ENCODE measurements at regions not wholly inside any gene's neighbourhood (a gene's known extent, or its start where the extent isn't known, plus 50 kb on each side); places are given as distances from the start of the nearest gene placed in this dataset.
"Not testable (repeated sequence)": the region's sequence is repeated elsewhere in the genome, so short reads cannot be mapped to it uniquely, and the experiment has no call there.

DNA sequence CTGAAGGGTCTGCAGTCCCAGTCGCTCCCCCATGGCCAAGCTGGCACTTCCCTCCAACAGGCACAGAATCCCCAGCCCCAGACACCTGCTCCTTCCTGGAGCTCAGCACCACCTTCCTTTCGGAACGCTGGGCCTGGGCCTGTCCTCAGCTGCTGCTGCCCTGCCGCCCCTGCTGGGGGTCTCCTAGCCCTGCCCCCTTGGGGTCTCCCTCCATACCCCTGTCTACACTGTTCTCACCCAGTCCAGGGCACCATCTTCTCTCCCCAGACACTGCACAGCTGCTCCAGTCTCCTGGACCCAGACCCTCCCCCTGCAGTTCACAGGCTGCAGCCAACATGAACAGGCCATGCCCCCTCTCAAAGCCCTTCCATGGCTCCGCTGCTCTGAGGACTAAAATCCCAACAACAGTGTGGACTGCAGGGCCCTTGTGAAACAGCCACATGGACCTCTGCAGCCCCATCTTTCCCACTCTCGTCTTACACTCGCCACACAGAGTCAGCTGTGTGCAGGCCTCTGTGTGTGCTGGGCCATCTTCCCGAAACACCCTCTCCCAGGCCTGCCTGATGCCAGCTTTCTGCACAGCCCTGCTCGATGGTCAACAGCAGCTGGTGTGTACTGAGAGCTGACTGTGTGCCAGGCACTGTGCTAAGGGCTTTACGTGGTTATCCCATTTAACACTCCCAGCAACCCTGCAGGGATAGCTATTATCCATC lies 361.3 kb downstream of the MATN1 start:
- DNase-seq (ENCODE audit: low read depth, low spot score): not testable (repeated sequence)

DNA sequence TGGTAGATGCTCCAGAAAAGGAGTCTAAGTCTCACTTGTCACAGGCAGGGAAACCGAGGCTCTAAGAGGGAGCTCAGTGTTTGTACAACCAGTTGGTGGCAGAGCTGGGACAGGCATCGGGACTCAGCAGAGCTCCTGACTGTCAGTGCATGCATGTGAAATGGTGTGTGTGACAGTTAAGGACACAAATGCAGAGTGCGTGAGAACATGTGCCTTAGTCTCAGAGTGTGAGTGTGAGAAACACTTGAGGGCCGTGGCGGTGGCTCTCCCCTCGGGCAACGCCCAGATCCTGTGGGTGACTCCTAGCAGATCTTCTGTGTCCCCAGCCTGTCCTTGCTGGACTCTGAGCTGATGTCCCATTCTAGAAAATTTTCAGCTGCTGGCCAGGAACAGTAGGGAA lies 362.6 kb downstream of the MATN1 start:
- DNase-seq (ENCODE audit: low read depth, low spot score): no peak

DNA sequence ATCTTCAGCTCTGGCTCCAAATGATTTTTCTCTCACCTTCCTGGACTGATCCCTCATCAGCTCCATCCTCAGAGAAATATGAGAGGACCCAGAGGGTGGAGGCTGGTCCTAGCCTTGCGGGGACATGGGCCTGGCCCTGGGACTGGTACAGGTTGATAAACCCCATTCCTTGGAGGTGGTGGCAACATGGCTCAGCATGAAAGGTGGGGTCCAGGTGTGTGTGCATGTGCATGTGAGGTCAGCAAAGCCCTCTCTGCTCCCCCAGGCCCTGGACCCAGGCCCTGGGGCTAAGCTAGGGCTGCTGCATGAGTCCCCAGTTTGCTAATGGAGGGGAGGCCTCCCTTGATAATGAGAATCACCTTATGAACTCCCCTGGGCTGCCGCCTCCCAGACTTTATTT lies 363.1 kb downstream of the MATN1 start:
- no peak for DNase-seq (ENCODE audit: low read depth, low spot score)

DNA sequence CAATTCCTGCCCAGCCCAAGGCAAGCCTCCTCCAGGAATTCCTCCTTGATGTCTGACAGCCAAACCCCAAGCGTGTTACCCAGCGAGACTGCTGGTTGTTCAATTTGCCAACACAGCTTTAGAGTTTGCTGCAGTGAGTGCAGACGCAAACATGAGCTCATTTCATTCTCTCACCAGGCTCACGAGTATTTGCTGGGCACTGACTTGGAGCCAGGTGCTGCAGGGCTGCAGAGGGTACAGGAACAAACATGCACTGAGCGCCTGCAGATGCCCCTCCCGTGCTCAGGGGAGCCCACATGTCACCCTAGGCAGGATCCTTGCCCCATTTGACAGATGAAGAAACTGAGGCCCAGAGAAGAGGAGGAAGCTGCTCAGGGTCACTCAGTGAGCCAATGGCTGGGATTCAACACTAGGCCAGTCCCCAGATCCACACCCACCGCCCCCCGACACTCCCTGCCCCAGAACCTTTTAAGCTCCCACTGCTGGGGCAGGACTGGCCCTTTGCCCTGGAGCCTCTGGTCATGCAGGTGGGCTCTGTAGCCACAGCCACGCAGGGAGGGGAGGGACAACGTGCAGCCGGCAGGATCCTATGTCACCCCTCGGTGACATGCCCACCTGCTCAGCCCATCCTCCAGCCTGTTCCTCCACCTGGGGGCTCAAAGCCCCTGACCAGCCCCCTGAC lies 363.7 kb downstream of the MATN1 start:
- no peak for DNase-seq (ENCODE audit: low read depth, low spot score)

DNA sequence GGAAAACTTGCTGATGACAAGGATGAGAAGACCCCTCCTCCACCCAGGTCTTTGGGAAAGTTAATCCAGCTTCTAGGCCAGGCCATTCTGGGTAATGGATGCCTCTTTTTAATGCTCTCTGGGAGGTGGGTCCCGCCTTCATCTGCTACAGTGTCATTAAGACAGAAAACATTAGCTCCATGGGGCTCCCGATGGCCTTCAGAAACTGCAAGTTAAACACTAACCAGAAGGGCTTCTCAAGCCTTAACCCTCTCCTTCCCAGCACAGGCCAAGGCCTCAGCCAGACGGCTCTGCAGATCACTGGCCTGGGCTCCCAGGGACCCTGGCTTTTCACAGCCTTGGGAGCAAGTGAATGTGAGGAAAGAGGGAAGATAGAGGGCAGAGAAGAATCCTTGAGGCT lies 364.9 kb downstream of the MATN1 start:
- no peak for DNase-seq (ENCODE audit: low read depth, low spot score)

DNA sequence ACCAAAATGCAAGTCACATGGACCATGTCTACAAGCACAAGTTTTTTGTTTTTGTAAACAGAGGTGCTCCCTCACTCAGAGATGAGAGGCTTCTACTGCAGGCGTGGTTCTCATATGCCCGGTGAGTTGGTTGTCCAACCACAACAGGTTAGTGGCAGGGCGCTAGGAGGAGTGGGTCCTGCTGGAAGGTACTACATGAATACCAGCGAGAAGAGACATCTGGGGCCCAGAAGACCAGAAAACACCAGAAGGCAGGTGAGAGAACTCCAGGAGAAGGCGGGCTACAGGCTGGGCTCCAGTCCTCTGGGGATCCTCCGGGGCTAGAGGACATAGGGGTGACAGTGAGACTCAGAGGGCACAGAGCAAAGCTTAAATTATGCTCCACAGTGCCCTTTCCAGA lies 366.5 kb downstream of the MATN1 start:
- no peak for DNase-seq (ENCODE audit: low read depth, low spot score)

DNA sequence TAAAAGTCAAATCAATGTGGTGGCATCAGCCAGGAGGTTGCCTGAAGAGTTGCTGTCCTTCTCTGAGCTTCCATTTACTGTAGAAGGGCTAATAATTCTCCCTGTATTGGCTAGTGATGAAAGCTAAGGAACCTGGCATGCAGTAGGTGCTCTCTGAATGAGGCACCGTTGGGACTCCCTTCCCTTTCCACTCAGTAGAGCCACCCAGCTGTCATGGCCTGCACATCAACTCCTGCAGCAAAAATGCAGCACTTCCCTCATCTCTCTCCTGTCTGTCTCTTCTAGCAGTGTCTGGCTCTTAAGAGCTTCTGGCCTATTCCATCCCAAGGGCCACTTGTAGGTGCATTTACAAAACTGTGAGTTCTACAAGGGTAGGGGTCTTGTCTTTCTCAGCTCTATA lies 369.0 kb downstream of the MATN1 start:
- DNase-seq (ENCODE audit: low read depth, low spot score): no peak

DNA sequence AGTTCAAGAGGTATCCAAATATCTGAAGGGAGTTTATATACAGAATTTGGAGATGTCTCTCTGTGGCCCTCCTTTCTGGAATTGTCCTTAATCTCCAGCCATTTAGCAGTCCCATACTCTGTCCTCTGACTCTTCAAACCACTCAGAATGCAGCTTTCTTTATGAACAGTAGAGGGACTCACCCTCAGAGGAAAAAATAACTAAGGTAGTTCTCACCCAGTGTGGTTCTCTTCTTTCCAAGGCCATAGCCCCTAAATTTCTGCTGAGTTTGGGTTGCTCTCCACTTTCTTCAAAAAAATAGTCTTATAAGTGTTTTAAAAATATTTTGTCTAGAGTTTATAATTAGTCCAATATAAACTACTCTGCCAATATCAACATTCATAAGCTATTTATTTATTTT lies 369.7 kb downstream of the MATN1 start:
- DNase-seq (ENCODE audit: low read depth, low spot score): no peak

DNA sequence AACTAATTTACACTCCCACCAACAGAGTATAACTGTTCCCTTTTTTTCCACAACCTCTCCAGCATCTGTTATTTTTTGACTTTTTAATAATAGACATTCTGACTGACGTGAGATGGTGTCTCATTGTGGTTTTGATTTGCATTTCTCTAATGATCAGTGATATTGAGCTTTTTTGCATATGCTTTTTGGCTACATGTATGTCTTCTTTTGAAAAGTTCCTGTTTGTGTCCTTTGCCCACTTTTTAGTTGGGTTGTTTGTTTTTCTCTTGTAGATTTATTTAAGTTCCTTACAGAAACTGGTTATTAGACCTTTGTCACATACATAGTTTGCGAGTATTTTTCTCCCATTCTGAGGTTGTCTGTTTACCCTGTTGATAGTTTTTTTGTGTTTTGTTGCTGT lies 375.2 kb downstream of the MATN1 start:
- no peak for DNase-seq (ENCODE audit: low read depth, low spot score)

DNA sequence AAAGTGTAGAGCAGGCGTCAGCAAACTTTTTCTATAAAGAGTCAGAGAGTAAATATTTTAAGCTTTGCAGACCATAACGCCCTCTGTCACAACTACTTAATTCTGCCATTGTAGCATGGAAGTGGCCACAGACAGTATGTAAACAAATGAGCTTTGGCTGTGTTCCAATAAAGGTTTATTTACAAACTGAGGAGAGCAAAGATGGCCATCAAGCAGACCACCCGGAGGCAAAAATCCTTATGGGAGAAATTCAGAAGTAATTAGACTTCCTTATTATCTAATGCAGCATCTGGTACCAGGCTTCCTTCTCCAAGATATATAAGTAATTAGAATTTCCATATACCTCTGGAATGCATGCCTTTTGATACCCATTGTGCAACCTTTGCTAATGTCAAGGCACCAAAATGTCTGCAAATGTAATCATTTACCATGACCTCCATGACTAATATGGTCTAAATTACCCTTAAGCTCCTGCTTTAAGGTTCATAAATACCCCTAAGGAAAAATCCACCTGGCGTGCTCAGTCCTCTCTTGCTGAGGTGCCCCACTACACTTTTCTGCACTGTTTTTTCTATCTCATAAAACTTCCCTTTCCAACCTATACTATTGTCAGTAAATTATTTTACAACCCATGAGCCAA lies 377.8 kb downstream of the MATN1 start:
- no peak for DNase-seq (ENCODE audit: low read depth, low spot score)

DNA sequence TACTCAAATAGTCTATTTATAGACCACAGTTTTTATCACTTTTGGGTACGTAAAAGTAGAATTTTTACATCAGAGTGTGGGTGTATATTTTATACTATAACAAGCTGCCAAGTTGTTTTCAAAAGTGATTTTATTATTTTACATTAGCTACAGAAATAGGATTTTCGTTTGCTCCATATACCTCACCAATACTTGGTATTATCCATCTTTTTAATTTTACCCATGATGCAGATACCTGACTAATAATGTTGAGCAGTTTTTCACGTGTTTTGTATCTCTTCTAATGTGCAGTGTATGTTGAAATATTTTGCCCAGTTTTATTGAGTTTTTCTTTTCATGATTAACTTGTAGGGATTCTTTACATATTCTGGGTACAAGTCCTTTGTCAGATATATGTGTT lies 379.8 kb downstream of the MATN1 start:
- no peak for DNase-seq (ENCODE audit: low read depth, low spot score)

DNA sequence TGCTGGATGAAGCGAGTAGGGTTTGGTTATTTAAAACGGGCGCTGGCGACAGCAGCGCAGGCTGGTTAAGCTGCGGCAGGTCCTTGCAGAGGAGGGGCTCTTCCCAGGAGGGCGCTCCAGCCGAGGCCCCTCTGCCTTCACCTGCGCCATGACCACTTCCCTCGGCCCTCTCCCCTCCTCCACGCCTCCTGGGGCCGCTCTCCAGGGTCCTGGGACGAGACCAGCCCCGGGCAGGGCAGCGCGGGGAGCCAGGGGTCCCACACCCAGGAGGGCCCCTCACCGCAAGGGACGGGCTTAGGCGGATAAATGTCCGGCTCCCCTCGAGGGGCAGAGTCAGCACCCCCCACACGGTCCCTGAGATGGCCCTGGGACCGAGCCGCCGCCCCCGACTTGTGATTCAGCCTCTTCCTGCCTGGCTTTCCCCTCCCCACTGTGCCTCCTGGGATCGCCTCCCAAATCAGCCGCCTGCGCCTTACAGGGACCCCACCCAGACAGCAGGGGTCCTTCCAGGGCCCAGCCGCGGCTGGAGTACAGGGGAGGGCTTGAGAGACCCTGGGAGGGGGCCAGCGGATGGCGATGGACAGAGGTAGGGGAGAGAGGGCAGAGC lies 380.7 kb downstream of the MATN1 start:
- no peak for DNase-seq (ENCODE audit: low read depth, low spot score)

DNA sequence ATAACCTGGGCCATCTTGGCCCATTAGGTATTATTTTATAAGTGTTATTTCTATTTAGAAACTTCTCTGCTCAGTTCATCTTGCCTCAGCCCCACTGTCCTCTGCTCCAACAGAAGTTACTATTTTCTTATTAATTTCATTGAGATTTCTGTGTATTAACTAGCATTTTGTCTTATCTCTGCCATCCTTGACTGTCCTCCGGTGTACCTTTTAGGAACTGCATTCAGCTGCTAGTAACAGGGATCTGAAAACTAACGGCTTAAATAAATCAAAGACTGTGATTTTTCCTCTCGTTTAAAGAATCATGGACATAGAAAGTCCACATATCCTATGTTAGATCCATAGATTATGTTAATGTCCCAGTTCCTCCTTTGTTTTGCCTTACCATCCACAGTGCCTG lies 382.5 kb downstream of the MATN1 start:
- DNase-seq (ENCODE audit: low read depth, low spot score): no peak

DNA sequence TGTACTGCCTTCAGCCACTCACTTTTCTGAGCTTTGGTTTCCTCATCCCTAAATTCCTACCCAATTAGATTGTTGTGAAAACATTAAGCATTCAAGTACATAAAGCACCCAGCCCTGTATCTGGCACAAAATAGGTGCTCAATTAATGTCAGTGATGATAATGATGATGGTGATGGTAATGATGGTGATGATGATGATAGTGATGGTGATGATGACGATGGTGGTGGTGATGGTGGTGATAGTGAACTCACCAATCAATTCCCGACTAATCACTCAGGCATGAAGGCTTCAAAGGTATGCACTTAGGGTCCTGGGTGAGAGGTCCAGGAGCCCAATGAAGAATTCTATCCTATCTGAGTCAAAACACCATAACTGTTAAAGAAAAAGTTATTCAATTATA lies 383.5 kb downstream of the MATN1 start:
- no peak for DNase-seq (ENCODE audit: low read depth, low spot score)

DNA sequence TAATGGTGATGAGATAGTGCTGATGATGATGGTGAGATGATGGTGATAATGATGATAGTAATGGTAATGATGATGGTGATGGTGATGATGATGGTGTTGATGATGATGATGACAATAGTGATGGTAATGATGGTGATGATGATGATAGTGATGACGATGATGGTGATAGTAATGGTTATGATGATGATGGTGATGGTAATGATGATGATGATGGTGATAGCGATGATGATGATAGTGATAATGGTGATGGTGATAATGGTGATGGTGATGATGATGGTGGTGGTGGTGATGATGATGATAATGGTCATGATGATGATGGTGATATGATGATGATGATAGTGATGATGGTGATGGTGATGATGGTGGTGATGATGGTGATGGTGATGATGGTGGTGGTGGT lies 384.6 kb downstream of the MATN1 start:
- DNase-seq (ENCODE audit: low read depth, low spot score): no peak

DNA sequence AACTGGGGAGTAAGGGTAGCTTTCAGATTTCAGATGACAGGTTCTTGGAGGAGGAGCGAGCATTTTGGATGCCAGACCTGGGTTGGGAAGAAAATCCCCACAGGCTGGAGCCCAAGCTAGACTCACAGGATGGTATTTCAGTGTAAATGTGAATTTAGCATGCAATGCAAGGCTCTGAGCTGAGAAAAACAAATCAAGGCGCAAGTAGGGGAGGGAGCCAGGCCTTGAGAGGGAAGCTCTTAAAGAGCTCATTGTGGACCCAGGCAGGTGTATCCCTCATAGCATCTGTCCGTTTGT lies 386.1 kb downstream of the MATN1 start:
- DNase-seq (ENCODE audit: low read depth, low spot score): no peak

DNA sequence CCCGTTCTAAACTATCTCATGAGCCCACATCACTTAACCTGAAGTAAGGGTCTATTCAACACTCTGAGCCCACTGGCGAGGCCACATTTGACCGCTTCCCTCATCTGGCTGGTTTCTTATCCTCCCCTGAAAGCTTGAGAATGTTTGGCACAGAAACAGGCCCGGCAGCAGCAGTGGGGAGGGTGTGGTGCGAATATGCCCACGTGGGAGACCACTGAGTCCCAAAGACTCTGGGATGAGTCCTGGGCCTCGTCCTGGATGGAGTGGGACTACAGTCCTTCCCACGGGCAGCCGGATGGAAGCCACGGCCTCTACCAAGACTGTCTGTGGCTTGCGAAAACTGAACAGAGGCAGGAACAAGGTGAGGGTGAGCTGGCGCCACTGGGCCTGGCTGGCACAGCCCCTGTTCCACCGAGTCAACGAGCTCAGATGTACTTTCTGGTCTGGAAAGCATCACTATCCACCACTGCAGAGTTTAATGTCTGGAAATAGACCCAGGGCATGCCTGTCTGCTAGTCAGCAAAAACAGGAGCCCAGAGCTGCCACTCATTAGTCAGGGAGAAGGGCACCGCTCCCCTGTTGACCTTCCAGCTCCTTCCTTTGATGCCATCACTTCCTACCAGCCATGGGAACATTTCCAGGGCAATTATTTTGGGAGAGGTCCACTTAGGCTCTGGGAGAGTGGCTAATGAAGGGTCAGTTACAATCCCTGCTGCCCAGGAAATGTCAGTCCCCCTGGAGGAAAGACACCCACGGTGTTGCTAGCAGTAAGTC lies 386.6 kb downstream of the MATN1 start:
- no peak for DNase-seq (ENCODE audit: low read depth, low spot score)

DNA sequence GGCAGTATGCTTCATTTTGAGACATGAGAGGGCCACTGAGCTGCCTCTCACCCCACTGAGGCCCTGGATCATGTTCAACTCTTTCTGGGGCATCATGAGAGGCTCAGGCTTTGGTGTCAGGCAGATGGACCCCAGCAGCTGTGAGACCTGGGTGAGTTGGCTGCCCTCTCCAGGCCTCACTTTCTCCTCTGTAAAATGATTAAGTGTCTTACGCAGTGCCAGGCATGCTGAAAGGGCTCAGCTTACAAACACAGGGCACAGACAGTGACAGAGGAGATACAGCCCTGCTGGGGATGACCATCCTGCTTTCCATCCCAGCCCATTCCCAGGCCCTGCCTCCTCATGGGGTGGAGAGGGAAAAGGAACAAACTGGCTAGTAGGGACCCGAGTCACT lies 387.4 kb downstream of the MATN1 start:
- no peak for DNase-seq (ENCODE audit: low read depth, low spot score)

DNA sequence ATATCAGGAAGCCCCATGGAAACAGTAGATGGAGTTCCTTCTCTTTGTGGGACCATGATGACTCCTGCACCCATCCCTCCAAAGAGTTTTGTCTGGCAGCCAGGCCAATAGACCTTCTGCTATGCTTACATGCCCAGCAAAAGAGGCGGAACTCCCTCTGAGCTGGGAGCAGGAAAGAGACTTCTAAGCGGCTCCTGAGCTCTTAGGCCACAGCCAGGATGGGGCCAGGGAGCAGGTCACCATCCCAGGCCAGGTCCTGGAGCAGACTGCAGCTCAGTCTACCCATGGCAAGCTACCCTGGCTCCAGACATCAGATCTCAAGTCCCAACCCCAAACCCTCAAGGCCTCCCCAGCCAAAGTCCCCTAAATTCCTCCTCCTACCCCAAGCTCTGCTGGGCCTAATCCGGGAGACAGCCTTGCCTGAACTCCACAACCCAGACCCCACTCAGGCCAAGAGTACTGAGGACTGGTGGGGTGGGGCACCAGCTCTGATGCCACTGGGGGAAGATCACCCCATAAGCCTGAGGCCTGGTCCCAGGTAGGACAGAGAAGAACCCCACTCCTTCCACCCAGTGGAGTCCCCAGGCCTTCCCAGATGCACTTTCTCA lies 387.9 kb downstream of the MATN1 start:
- no peak for DNase-seq (ENCODE audit: low read depth, low spot score)

DNA sequence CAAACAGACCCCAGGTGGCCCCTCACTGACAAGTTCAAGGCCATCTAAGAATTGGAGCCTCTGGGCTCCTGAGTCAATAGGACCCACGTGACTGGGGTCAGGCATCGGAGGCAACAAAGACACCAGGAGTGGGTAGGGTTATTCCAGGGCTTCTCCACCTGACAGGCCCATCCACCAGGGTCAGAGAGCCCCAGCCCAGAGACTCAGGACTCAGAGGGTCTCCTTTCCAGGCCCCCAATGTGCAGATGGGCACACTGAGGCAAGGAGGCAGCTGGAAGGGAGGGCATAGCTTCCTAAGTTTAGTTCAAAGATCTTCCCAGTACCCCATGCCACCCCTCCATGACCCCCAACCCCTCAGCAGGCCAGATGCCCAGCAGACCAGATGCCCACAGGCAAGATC lies 388.6 kb downstream of the MATN1 start:
- no peak for DNase-seq (ENCODE audit: low read depth, low spot score)

DNA sequence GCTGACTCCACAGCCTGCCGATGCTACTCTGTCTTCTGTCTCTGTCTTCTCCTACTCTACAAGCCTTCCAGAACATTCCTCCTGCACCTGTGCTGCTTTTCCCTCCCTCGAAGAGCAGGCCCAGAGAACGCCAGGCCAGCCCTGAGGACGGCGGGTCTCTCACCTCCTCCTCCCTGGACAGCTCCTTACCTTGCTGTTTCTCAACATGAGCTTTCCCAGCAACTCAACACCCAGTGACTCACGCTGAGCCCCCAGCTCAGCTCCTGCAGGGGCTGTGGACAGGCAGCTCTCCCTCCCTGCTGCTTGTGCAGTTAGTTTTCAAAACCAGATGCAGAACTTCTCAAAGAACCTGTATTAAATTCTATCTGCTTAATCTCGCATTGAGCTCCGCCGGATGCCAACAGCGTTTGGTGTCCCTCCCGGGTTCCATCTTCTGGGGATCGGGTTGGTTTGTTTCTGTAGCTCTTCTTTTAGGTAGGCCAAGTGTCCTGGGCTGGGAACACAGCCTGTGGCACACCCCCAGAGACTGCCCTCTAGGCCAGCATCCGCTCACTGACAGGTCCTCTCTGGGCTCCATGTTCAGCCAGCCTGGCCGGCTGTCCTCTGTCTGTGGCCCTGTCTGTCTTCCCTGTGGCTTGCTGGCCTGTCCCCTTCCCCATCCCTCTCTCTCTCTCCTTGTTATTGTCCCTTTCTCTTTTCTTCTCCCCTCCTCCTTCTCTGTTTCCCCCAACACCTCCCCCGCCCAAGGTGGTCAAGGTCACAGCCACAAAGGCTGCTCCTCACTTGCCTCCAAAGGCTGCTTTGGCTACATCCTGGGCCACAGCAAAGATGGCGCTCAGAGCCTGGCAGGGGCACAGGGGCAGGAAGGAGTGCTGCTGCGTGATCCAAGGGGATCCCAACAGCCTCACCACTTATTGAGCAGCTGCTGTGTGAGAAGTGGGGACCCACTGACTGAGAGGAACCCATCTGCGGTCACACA lies 391.0 kb downstream of the MATN1 start:
- DNase-seq (ENCODE audit: low read depth, low spot score): no peak

Measured in astrocyte of the hippocampus (primary cell).